ENCODE measurements at regions not wholly inside any gene's neighbourhood (a gene's known extent, or its start where the extent isn't known, plus 50 kb on each side); places are given as distances from the start of the nearest gene placed in this dataset.

DNA sequence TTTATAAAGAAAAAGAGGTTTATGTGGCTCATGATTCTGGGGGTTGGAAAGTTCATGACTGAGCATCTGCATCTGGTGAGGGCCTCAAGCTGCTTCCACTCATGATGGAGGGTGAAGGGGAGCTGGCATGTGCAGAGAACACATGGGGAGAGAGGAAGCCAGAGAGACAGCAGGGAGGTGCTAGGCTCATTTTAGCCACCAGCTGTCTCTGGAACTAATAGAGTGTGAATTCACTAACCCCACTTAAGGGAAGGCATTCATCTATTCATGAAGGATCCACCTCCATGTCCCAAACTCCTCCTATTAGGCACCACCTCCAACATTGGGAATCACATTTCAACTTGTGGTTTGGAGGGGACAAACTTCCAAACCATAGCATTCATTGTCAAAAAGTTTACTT is 137.3 kb upstream of the PMEPA1 start:
- DNase-seq (ENCODE audit: low read depth), result no peak

DNA sequence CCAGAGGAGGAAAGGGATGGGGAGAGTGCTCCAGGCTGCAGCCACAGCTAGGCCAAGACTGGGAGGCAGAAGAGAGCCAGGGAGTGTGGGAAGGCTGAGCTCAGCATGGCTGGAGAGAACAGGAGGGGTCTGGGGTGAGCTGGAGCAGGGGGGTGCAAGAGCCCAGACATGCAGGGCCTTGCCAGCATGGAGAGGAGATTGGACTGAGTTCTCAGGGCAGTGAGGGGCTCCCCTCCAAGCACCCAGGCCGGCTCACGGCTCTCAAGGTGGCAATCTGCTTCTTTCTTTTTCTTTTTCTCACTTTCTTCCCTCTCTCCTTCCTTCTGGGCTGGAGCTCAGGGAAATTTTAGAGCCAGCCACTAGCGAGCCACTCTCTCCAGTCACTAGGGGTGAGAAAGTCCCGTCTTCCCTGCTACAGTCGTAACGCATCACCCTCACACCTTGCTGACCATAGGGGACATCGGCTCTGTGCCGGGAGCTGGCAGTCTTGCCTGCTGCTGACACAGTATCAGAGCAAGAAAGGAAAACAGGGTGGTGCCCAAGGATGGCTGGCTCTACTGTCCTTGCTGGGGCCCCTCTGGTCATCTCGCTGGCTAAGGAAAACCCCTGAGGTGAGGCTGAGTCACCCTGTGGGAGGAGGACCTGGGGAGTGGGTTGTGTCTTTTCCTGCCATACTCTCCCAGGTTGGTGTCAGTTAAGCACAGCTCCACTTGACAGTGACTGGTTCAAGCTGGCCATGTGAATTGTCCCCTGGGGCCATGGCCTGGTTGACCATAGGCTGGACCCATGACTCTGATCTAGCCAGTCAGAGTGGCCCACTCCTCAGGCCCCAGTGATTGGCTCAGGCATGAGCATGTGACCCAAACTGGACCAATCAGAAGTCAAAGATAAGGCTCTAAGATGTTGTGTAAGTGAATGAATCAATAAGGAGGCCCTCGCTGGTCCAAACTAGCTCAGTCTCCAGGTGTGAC is 135.1 kb upstream of the PMEPA1 start:
- DNase-seq (ENCODE audit: low read depth), result no peak

GRCh38 chr20:57843941-57844625 is 134.3 kb upstream of the PMEPA1 start:
- no peak for DNase-seq (ENCODE audit: low read depth)

DNA sequence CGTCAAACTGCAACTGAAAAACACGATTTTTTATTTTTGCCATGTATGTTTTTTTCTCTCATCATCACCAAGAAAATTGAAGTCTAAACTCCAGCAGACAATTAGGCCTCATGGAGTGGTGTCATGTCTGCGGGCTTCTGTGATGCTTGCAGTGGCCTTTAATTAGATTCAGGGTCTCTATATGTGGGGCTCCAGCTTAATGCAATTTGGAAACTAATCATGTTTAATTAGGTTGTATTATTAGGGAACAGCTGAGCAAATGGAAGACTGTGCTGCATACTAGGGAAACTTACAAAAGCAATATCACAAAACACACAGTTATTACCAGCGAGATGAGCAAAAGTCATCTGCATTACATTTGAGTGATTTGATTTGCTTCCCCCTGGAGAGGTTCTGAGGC is 132.9 kb upstream of the PMEPA1 start:
- no peak for DNase-seq (ENCODE audit: low read depth)

GRCh38 chr20:57841297-57841866 is 131.6 kb upstream of the PMEPA1 start:
- DNase-seq (ENCODE audit: low read depth), result no peak

DNA sequence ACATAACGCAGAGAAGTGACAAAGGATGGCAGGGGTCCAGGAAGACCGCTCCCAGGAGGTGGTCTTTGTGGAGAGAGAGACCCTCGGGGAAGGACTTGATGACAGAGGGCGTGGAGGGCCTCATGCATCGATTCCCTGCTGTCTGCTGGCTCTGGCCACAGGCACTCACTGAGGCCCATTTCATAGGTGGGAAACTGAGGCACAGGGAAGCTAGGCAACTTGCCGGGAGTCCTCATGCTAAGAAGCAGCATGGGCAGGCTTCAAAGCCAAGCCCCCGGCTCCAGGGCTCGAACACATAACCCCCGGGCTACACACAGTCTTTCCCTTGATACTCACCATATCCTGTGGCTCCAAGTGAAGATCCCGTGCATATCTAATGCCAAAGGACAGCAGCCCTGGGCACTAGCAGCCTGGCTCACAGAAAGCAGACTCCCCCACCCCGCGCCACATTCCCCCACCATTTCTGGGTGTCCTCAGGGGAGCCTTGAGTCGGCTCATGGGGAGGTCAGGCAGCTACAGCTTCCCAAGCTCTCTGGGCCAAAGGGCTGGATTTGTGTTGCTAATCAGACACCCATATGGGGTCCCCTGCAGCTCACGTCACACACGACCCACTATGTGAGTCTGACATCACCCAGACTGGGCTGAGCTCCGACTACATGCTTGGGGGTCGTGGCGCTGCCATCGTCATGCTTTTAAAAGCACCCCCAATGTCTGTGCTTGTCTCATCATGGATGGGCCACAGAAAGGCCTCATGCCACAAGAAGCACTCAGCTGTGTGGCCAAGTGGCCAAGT is 130.9 kb upstream of the PMEPA1 start:
- DNase-seq (ENCODE audit: low read depth), result no peak

DNA sequence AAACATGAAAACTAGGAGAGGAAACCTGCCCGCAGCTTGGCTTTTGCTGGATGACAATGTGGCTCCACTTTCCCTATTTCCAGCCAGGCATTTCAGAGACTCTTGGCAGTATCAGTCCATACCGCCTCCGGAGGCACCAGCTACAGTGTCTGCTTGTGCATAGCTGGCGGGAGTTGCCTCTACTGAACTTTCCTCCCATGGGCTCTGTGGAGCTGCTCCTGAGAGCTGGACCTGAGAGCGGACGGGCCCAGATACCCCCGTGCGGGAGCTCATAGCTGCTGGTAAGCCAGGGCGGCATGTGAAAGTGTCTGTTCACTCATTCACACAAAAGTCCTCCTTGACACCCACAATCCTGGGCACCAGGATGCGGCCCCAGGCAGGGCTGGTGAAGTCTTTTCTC is 130.3 kb upstream of the PMEPA1 start:
- DNase-seq (ENCODE audit: low read depth), result no peak

GRCh38 chr20:57838670-57839151 is 128.9 kb upstream of the PMEPA1 start:
- no peak for DNase-seq (ENCODE audit: low read depth)

DNA sequence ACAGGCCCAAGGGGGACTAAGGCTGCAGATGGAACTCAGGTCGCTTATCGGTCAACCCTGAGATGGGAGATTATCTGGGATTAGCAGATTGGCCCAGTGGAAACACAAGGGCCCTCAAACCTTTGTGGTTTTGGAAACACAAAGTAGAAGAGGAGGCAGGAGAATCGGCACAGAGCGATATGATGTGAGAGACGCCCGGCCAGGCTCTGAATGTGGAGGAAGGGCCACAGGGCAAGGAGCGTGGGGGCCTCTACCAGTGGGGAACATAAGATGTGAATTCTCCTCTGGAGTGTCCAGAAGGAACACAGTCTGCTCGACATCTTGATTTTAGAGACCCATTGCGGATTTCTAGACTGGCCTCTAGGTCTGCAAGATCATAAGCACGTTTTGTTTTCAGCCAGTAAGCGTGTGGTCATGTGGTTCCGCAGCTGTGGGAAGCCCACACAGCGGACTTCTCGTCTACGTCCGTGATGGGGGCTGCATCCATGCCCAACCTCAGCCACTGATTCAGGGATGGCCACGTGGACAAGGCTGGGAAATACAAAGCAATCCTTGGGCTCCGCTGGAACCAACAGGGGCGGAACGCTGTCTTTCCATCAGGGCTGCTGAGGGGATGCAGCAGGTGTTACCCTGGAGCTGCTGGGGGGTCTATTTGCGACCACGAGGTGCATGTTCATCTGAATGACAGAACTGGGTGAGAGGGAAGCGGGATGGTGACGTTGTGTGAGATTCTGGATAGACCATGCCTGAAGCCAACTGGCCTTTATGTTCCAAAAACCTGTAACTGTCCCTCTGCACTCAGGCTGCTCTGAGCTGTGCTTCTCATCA is 127.6 kb upstream of the PMEPA1 start:
- DNase-seq (ENCODE audit: low read depth), result no peak

GRCh38 chr20:57835588-57836455 is 126.0 kb upstream of the PMEPA1 start:
- no peak for DNase-seq (ENCODE audit: low read depth)

- DNase-seq (ENCODE audit: low read depth), result no peak
Observed at GRCh38 chr20:57835074-57835452, 125.2 kb upstream of the PMEPA1 start.

- no peak for DNase-seq (ENCODE audit: low read depth)
Observed at GRCh38 chr20:57834306-57835073, 124.7 kb upstream of the PMEPA1 start.

DNA sequence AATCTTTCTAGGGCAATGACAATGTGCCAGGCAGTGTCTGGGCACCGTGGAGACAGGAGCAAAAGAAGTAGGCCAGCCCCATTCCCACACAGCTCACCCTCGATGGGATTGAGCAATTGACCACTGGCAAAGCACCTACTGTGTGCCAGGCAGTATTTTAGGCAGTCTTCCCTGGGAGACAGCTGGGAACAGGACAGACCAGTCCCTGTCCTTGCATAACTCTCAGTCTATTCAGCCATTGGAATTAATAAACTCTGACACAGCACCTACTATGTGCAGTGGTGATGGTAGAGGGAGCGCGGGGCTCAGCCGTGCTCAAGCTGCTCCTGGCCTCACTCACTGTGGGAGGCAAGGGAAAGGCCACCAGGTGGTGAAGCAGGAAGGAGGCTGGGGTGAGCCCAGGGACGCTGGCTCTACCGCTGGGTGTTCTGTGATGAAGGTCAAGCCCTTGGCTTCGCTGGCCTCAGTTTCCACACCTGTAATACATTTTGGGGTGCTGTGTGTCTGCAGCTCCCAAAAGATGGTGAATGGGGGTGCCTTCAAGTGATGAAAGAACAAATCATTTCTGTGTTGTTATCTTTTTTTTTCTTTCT is 122.3 kb upstream of the PMEPA1 start:
- no peak for DNase-seq (ENCODE audit: low read depth)

- no peak for DNase-seq (ENCODE audit: low read depth)
Observed at GRCh38 chr20:57831326-57831992, 121.6 kb upstream of the PMEPA1 start.

GRCh38 chr20:57830515-57830895 is 120.7 kb upstream of the PMEPA1 start:
- DNase-seq (ENCODE audit: low read depth), result no peak

- DNase-seq (ENCODE audit: low read depth), result no peak
Observed at GRCh38 chr20:57829805-57830514, 120.1 kb upstream of the PMEPA1 start.

GRCh38 chr20:57829336-57829735 is 119.5 kb upstream of the PMEPA1 start:
- DNase-seq (ENCODE audit: low read depth), result no peak

GRCh38 chr20:57828696-57829095 is 118.9 kb upstream of the PMEPA1 start:
- no peak for DNase-seq (ENCODE audit: low read depth)

Measured in CMK (cell line).